Activated T-helper 1 cell treated with anti-CD3 and anti-CD28 coated beads, Interleukin-12 subunit alpha, Interleukin-12 subunit beta, Interleukin-2, Interleukin-4 antibody, amounts not matched to agents 30 ng/mL and 10 ng/mL and 1 ng/mL, durations not matched to agents 14 hours and 24 hours and 36 hours (primary cell): ENCODE measurements at regions not wholly inside any gene's neighbourhood (a gene's known extent, or its start where the extent isn't known, plus 50 kb on each side); places are given as distances from the start of the nearest gene placed in this dataset.
"Not testable (repeated sequence)": the region's sequence is repeated elsewhere in the genome, so short reads cannot be mapped to it uniquely, and the experiment has no call there.

ENCODE experiments used
- DNase-seq: peaks from one replicate; pipeline ENCODE4 v3.0.0; 2021; ENCODE audit warnings: low spot score
- H3K27ac Mint-ChIP-seq: one replicate; pipeline ENCODE4 v1.8.0; 2021; ENCODE audit warnings: mild to moderate bottlenecking, mixed read lengths
- H3K27me3 Mint-ChIP-seq: one replicate; pipeline ENCODE4 v1.8.0; 2022; ENCODE audit warnings: mild to moderate bottlenecking, moderate library complexity, mixed read lengths; ENCODE audit not compliant: insufficient read depth
- H3K36me3 Mint-ChIP-seq: one replicate; pipeline ENCODE4 v1.8.0; 2021; ENCODE audit warnings: low read depth, mixed read lengths
- H3K4me1 Mint-ChIP-seq: one replicate; pipeline ENCODE4 v1.8.0; 2021; ENCODE audit warnings: low read depth, mixed read lengths
- H3K4me3 Mint-ChIP-seq: one replicate; pipeline ENCODE4 v1.8.0; 2021; ENCODE audit warnings: mild to moderate bottlenecking, moderate library complexity, mixed read lengths
- H3K9me3 Mint-ChIP-seq: one replicate; pipeline ENCODE4 v1.8.0; 2021; ENCODE audit warnings: mixed read lengths
- intact Hi-C: fragments of 100-400 bp; cut with micrococcal nuclease; formaldehyde crosslinking; loops from one replicate; pipeline ENCODE4 v1.15.1; 2024

DNA sequence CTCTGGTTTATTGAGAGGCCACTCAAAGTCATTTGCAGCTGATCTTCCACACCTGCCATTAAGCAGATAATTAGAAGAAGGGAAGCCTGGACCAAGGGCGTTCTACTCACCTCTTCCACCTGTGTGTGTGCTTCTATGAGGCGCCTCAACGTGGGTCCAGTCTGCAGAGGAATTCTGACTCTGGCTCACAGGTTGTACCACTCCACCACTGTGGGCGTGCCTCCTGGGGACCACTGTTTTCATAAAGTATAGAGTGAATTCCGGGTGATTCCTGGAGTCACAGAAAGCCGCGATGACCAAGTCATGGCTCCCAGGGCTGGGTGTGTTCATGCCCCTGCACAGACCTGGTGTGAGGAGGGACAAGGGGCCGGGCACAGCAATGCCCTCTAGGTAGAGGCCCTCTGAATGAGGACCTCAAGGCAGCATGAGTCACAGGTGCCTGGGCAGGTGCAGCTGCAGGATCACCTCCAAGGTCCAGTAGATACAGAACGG is 408.3 kb upstream of the MGMT start:
- H3K27ac Mint-ChIP-seq = no peak overlapping the region
- intact Hi-C loops = no loop called here

GRCh38 chr10:129059977-129060376 is 407.1 kb upstream of the MGMT start:
- DNase-seq = no peak
- intact Hi-C loops = no loop called here
- Mint-ChIP-seq H3K4me1 (peaks cover 17% of the 10 kb centered on the region), H3K36me3 (no peaks in the 10 kb centered on the region), H3K27me3 (peaks cover 6% of the 10 kb centered on the region), H3K27ac (no peak overlapping the region), H3K4me3 (no peak overlapping the region), H3K9me3 (no peaks in the 10 kb centered on the region)

More for the DNA sequence above, 408.3 kb upstream of the MGMT start:
- Mint-ChIP-seq H3K4me3 (no peak overlapping the region), H3K9me3 (no peaks in the 10 kb centered on the region), H3K4me1 (peaks cover 17% of the 10 kb centered on the region), H3K36me3 (no peaks in the 10 kb centered on the region), H3K27me3 (peaks cover 10% of the 10 kb centered on the region)
- no peak for DNase-seq

GRCh38 chr10:129063212-129063611 is 403.8 kb upstream of the MGMT start:
- H3K27me3 Mint-ChIP-seq = peaks cover 5% of the 10 kb centered on the region
- no peaks in the 10 kb centered on the region for H3K36me3 Mint-ChIP-seq
- no peak for DNase-seq
- H3K27ac Mint-ChIP-seq = no peak overlapping the region
- peaks cover 9% of the 10 kb centered on the region for H3K4me1 Mint-ChIP-seq
- intact Hi-C loops = no loop called here
- no peak overlapping the region for H3K4me3 Mint-ChIP-seq
- no peaks in the 10 kb centered on the region for H3K9me3 Mint-ChIP-seq

DNA sequence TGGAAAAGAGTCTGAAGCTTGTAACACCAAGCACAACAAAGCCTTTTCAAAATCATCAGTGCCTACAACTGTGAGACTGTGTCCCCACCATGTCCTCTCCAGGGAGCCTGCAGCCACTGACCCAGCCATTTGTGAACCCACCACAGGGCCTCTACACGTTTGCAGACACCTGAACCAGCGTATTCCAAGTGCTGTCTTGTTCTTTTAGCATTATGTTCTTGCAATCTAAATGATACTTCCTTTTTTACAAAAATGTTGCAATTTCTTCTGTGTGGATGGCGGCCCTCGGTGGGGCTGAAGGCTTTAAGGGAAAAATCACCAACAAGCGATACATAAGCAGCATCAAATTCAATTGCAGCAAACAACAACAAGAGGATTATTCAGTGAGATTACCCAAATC is 403.2 kb upstream of the MGMT start:
- Mint-ChIP-seq H3K4me1 (peaks cover 4% of the 10 kb centered on the region), H3K9me3 (no peaks in the 10 kb centered on the region), H3K27ac (no peak overlapping the region), H3K27me3 (peaks cover 5% of the 10 kb centered on the region), H3K36me3 (no peaks in the 10 kb centered on the region), H3K4me3 (no peak overlapping the region)
- intact Hi-C loops = no loop called here
- DNase-seq = no peak

DNA sequence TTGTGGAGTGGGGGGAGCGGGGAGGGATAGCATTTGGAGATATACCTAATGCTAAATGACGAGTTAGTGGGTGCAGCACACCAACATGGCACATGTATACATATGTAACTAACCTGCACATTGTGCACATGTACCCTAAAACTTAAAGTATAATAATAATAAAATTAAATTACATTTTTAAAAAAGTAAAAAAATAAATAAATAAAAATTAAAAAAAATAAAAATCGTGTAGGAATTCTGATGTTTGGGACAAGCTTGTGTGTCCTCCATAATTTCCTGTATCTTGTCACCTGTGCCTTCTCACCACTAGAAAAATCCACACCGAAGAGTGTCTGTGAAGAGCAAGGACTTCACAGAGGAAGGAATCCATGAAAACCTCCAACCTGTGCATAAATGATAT is 400.5 kb upstream of the MGMT start:
- H3K36me3 Mint-ChIP-seq, intact Hi-C loops, H3K4me3 Mint-ChIP-seq, H3K27ac Mint-ChIP-seq, H3K9me3 Mint-ChIP-seq, H3K4me1 Mint-ChIP-seq, DNase-seq, H3K27me3 Mint-ChIP-seq: not testable (repeated sequence)

- H3K27me3 Mint-ChIP-seq, intact Hi-C loops, H3K27ac Mint-ChIP-seq, H3K36me3 Mint-ChIP-seq, H3K9me3 Mint-ChIP-seq, H3K4me1 Mint-ChIP-seq, H3K4me3 Mint-ChIP-seq, DNase-seq: not testable (repeated sequence)
Observed at GRCh38 chr10:129071411-129071810, 395.6 kb upstream of the MGMT start.

- no peaks in the 10 kb centered on the region for H3K36me3 Mint-ChIP-seq
- H3K4me3 Mint-ChIP-seq = no peak overlapping the region
- intact Hi-C loops = no loop called here
- no peaks in the 10 kb centered on the region for H3K4me1 Mint-ChIP-seq
- H3K27me3 Mint-ChIP-seq = no peaks in the 10 kb centered on the region
- no peak overlapping the region for H3K27ac Mint-ChIP-seq
- no peak for DNase-seq
- H3K9me3 Mint-ChIP-seq = no peaks in the 10 kb centered on the region
Observed at GRCh38 chr10:129074939-129075338, 392.1 kb upstream of the MGMT start.

- H3K9me3 Mint-ChIP-seq = no peaks in the 10 kb centered on the region
- no peak overlapping the region for H3K4me3 Mint-ChIP-seq
- intact Hi-C loops = no loop called here
- peaks cover 3% of the 10 kb centered on the region for H3K27me3 Mint-ChIP-seq
- no peak for DNase-seq
- H3K27ac Mint-ChIP-seq = no peak overlapping the region
- no peaks in the 10 kb centered on the region for H3K36me3 Mint-ChIP-seq
- H3K4me1 Mint-ChIP-seq = no peaks in the 10 kb centered on the region
Observed at GRCh38 chr10:129075508-129075907, 391.5 kb upstream of the MGMT start.

DNA sequence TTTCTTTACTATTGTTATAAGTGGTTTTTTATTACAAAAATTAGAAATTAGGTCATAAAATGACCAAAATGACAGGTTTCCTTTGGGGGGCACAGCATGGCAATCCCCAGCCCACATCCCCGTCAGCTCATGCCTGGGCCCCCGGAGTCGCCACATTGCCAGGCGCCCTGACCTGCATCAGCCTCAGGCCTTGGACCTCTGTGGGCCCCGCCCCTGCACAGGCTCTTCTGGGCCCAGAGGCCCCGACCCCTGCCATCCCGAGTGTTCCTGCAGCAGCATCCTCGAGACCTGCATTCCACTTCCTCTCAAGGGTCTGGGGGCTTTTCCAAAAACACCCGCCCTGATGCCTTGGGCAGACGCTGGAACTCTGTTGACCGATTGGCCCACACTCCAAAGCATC is 391.1 kb upstream of the MGMT start:
- Mint-ChIP-seq H3K4me1 (no peaks in the 10 kb centered on the region), H3K27ac (no peak overlapping the region), H3K4me3 (no peak overlapping the region), H3K9me3 (no peaks in the 10 kb centered on the region), H3K27me3 (peaks cover 4% of the 10 kb centered on the region), H3K36me3 (no peaks in the 10 kb centered on the region)
- intact Hi-C loops = no loop called here
- DNase-seq = no peak

- Mint-ChIP-seq H3K9me3 (no peaks in the 10 kb centered on the region), H3K36me3 (no peaks in the 10 kb centered on the region), H3K4me1 (no peaks in the 10 kb centered on the region), H3K27me3 (peaks cover 4% of the 10 kb centered on the region), H3K4me3 (no peak overlapping the region), H3K27ac (no peak overlapping the region)
- intact Hi-C loops = no loop called here
- DNase-seq = no peak
Observed at GRCh38 chr10:129078346-129078745, 388.7 kb upstream of the MGMT start.

DNA sequence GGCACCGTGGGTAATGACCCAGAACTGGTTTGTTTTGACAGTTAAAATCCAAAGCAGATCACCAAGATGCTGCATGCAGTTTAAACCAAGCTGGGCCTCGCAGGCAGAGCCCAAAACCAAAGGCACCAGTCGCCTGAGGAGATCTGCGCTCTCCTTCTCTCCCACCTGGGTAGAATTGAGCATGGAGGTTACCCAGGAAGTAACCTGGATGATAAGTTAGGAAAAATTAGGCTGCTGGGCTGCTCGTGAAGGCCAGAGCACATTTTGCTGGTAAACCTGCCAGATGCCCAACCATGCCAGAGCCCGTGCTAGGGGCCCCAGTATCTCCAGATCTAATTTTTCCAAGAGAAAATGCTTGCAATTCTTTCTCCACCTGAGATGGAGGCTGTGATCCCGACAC is 388.3 kb upstream of the MGMT start:
- Mint-ChIP-seq H3K36me3 (no peaks in the 10 kb centered on the region), H3K27me3 (peaks cover 4% of the 10 kb centered on the region), H3K9me3 (no peaks in the 10 kb centered on the region), H3K4me3 (no peak overlapping the region), H3K4me1 (no peaks in the 10 kb centered on the region), H3K27ac (no peak overlapping the region)
- no peak for DNase-seq
- intact Hi-C loops = no loop called here

DNA sequence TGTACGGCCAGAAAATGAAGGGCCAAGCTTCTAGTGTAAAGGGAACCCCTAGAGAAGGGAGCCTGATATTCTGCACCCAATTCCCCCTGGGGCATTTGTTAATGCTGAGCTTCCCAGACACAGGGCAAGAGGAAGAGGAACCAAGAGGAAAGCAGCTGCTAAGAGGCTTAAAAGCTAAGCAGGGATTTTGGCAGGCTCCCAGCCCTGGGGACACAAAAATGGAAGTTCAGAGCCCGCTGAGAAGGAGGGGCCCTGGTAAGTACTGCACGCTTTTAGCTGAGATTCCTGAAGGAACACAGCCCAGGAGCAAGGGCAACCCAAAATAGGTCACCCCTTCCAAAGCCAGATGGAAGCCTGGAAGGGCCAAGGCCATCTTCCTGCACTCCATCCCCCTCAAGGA is 387.3 kb upstream of the MGMT start:
- Mint-ChIP-seq H3K4me3 (no peak overlapping the region), H3K27me3 (peaks cover 4% of the 10 kb centered on the region), H3K27ac (no peak overlapping the region), H3K36me3 (no peaks in the 10 kb centered on the region), H3K9me3 (no peaks in the 10 kb centered on the region), H3K4me1 (no peaks in the 10 kb centered on the region)
- DNase-seq = no peak
- intact Hi-C loops = no loop called here

DNA sequence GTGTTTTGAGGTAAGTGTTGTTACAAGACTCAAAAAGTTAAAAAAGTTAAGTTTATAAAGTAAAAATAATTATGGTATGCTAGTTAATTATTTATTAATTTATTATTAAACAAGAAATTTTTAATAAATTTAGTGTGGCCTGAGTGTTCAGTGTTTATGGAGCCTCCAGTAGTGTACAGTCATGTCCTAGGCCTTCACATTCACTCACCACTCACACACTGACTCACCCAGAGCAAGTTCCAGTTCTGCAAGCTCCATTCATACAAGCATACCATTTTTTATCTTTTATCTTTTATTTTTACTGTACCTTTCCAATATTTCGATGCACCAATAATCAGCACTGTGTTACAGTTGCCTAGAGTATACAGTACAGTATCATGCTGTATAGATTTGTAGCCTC is 381.2 kb upstream of the MGMT start:
- intact Hi-C loops = no loop called here
- H3K4me3 Mint-ChIP-seq = no peak overlapping the region
- no peaks in the 10 kb centered on the region for H3K4me1 Mint-ChIP-seq
- no peak overlapping the region for H3K27ac Mint-ChIP-seq
- H3K9me3 Mint-ChIP-seq = no peaks in the 10 kb centered on the region
- no peaks in the 10 kb centered on the region for H3K27me3 Mint-ChIP-seq
- H3K36me3 Mint-ChIP-seq = no peaks in the 10 kb centered on the region
- no peak for DNase-seq

- Mint-ChIP-seq H3K4me3 (no peak overlapping the region), H3K36me3 (no peaks in the 10 kb centered on the region), H3K27me3 (no peaks in the 10 kb centered on the region), H3K4me1 (no peaks in the 10 kb centered on the region), H3K27ac (no peak overlapping the region), H3K9me3 (no peaks in the 10 kb centered on the region)
- intact Hi-C loops = no loop called here
- DNase-seq = no peak
Observed at GRCh38 chr10:129089341-129089740, 377.7 kb upstream of the MGMT start.
